IMR-90 (cell line): ENCODE measurements at regions not wholly inside any gene's neighbourhood (a gene's known extent, or its start where the extent isn't known, plus 50 kb on each side); places are given as distances from the start of the nearest gene placed in this dataset.

ENCODE experiments used
- ATAC-seq: fragments of 200-7000 bp; cut with Tn5 transposase; 2 replicates; pipeline ENCODE4 v1.9.1; 2020; ENCODE audit warnings: low read depth, mild to moderate bottlenecking, moderate library complexity
- BruUV-seq: library from RNA; stranded (reverse); fragments of 400-500 nt; replicated peaks from 2 replicates; lab custom pipeline; 2021; lab: Mats Ljungman, UMichigan
- CTCF ChIA-PET: fragments of 300-600 bp; formaldehyde crosslinking; extraction: SDS; loops from one replicate; lab custom pipeline; 2021; ENCODE audit warnings: antibody characterized with exemption; lab: Yijun Ruan, JAX
- POLR2A ChIA-PET: fragments of 300-600 bp; sonication (Branson Sonifier 250); formaldehyde crosslinking; loops from one replicate; lab custom pipeline; 2022; ENCODE audit warnings: antibody characterized with exemption; ENCODE audit not compliant: unreplicated experiment; lab: Charles Lee
- DNase-seq: peaks from one replicate; pipeline ENCODE4 v3.0.0; 2013
- H2AFZ ChIP-seq: replicated peaks from 2 replicates; pipeline ENCODE3; 2013; ENCODE audit warnings: low read length, mild to moderate bottlenecking; ENCODE audit not compliant: poor library complexity
- H2AK5ac ChIP-seq: 2 replicates; pipeline ENCODE4 v1.6.1; 2013; ENCODE audit warnings: low read depth, low read length, inconsistent platforms
- H2AK9ac ChIP-seq: replicated peaks from 2 replicates; pipeline ENCODE3; 2013; ENCODE audit warnings: mild to moderate bottlenecking, low read depth, low read length, moderate library complexity; ENCODE audit not compliant: poor library complexity
- H2BK120ac ChIP-seq: 2 replicates; pipeline ENCODE4 v1.6.1; 2013; ENCODE audit warnings: low read depth, low read length, inconsistent platforms
- H2BK15ac ChIP-seq: 3 replicates; pipeline ENCODE4 v1.6.1; 2013; ENCODE audit warnings: low read depth, low read length, inconsistent platforms
- H2BK20ac ChIP-seq: 2 replicates; pipeline ENCODE4 v1.6.1; 2013; ENCODE audit warnings: low read depth, mild to moderate bottlenecking, inconsistent platforms, low read length, moderate library complexity
- H2BK5ac ChIP-seq: 2 replicates; pipeline ENCODE4 v1.6.1; 2013; ENCODE audit warnings: mild to moderate bottlenecking, low read depth, low read length, inconsistent platforms; ENCODE audit not compliant: poor library complexity, severe bottlenecking
- H3K14ac ChIP-seq: replicated peaks from 2 replicates; pipeline ENCODE4 v1.6.1; 2013; ENCODE audit warnings: low read depth, low read length, inconsistent platforms
- H3K18ac ChIP-seq: 2 replicates; pipeline ENCODE4 v1.6.1; 2013; ENCODE audit warnings: low read depth, low read length, control low read depth
- H3K23ac ChIP-seq: 2 replicates; pipeline ENCODE4 v1.6.1; 2013; ENCODE audit warnings: low read depth, low read length, inconsistent platforms
- H3K27ac ChIP-seq: 2 replicates; pipeline ENCODE4 v1.5.1; 2013; ENCODE audit warnings: mild to moderate bottlenecking, control low read depth, low read length; ENCODE audit not compliant: insufficient read depth
- H3K27me3 ChIP-seq: 2 replicates; pipeline ENCODE4 v1.6.1; 2013; ENCODE audit warnings: low read length; ENCODE audit not compliant: control insufficient read depth, insufficient read depth
- H3K36me3 ChIP-seq: 2 replicates; pipeline ENCODE4 v1.6.1; 2013; ENCODE audit warnings: low read length, mixed read lengths; ENCODE audit not compliant: control insufficient read depth, insufficient read depth
- H3K4ac ChIP-seq: 2 replicates; pipeline ENCODE4 v1.6.1; 2013; ENCODE audit warnings: low read depth, low read length, inconsistent platforms
- H3K4me1 ChIP-seq: 2 replicates; pipeline ENCODE4 v1.6.1; 2013; ENCODE audit warnings: low read length, mixed read lengths; ENCODE audit not compliant: control insufficient read depth, insufficient read depth
- H3K4me2 ChIP-seq: 2 replicates; pipeline ENCODE4 v1.6.1; 2013; ENCODE audit warnings: low read depth, mild to moderate bottlenecking, control low read depth, low read length, moderate library complexity
- H3K4me3 ChIP-seq: 2 replicates; pipeline ENCODE4 v1.5.1; 2013; ENCODE audit warnings: low read depth, mild to moderate bottlenecking, control low read depth, low read length, moderate library complexity; ENCODE audit not compliant: insufficient read depth
- H3K56ac ChIP-seq: 2 replicates; pipeline ENCODE4 v1.6.1; 2013; ENCODE audit warnings: low read length, inconsistent platforms; ENCODE audit not compliant: insufficient read depth; ENCODE audit errors: extremely low read depth
- H3K79me1 ChIP-seq, 2 experiments: 2 replicates each; pipeline ENCODE4 v1.6.1; 2013; ENCODE audit warnings: low read length in 2 of 2, inconsistent platforms in 1 of 2, low read depth in 1 of 2
- H3K9ac ChIP-seq: 2 replicates; pipeline ENCODE4 v1.6.1; 2013; ENCODE audit warnings: low read depth, low read length, control low read depth
- H3K9me1 ChIP-seq: 2 replicates; pipeline ENCODE4 v1.6.1; 2013; ENCODE audit warnings: low read length, inconsistent platforms; ENCODE audit not compliant: insufficient read depth
- H3K9me3 ChIP-seq: 2 replicates; pipeline ENCODE4 v1.6.1; 2013; ENCODE audit warnings: low read length; ENCODE audit not compliant: control insufficient read depth, insufficient read depth
- H4K20me1 ChIP-seq: 2 replicates; pipeline ENCODE4 v1.6.1; 2013; ENCODE audit warnings: low read length, inconsistent platforms; ENCODE audit not compliant: insufficient read depth
- H4K5ac ChIP-seq: 2 replicates; pipeline ENCODE4 v1.6.1; 2013; ENCODE audit warnings: mild to moderate bottlenecking, low read depth, low read length, control low read depth
- H4K8ac ChIP-seq, 2 experiments: 2 replicates each; pipeline ENCODE4 v1.6.1; 2013; ENCODE audit warnings: low read depth in 2 of 2, low read length in 2 of 2, control low read depth in 1 of 2, inconsistent platforms in 1 of 2
- H4K91ac ChIP-seq: 2 replicates; pipeline ENCODE4 v1.6.1; 2013; ENCODE audit warnings: low read depth, low read length, inconsistent platforms; ENCODE audit not compliant: insufficient read depth
- BHLHE40 ChIP-seq: fragments of 150-350 bp; IDR thresholded peaks from 2 replicates; pipeline ENCODE4 v1.6.1; 2016; ENCODE audit warnings: mild to moderate bottlenecking, low read depth, low read length
- CEBPB ChIP-seq: IDR thresholded peaks from 2 replicates; pipeline ENCODE4 v1.6.1; 2012; ENCODE audit warnings: low read depth, low read length, improper control_type of control experiment
- CHD1 ChIP-seq: IDR thresholded peaks from 2 replicates; pipeline ENCODE4 v1.6.1; 2012; ENCODE audit warnings: low read depth, low read length, improper control_type of control experiment
- CTCF ChIP-seq: conservative IDR thresholded peaks from 2 replicates; pipeline ENCODE4 v1.5.1; 2012; ENCODE audit warnings: mild to moderate bottlenecking, low read depth, low read length, improper control_type of control experiment
- ELK1 ChIP-seq: fragments of 150-350 bp; IDR thresholded peaks from 2 replicates; pipeline ENCODE4 v1.6.1; 2016; ENCODE audit warnings: low read depth, mild to moderate bottlenecking, low read length, moderate library complexity, borderline replicate concordance
- FOS ChIP-seq: fragments of 150-350 bp; IDR thresholded peaks from 2 replicates; pipeline ENCODE4 v1.6.1; 2016; ENCODE audit warnings: low read depth, low read length
- MAFK ChIP-seq: IDR thresholded peaks from 2 replicates; pipeline ENCODE4 v1.6.1; 2012; ENCODE audit warnings: low read depth, low read length, improper control_type of control experiment
- MAZ ChIP-seq: IDR thresholded peaks from 2 replicates; pipeline ENCODE4 v1.6.1; 2012; ENCODE audit warnings: low read depth, mild to moderate bottlenecking, low read length, improper control_type of control experiment, moderate library complexity, borderline replicate concordance
- MXI1 ChIP-seq: IDR thresholded peaks from 2 replicates; pipeline ENCODE4 v1.6.1; 2012; ENCODE audit warnings: low read depth, mild to moderate bottlenecking, low read length, moderate library complexity, borderline replicate concordance
- NFE2L2 ChIP-seq: fragments of 150-350 bp; IDR thresholded peaks from 2 replicates; pipeline ENCODE4 v1.6.1; 2016; ENCODE audit warnings: low read depth, mild to moderate bottlenecking, low read length
- POLR2A ChIP-seq: IDR thresholded peaks from 2 replicates; pipeline ENCODE4 v1.6.1; 2012; ENCODE audit warnings: mild to moderate bottlenecking, low read depth, low read length
- RAD21 ChIP-seq: IDR thresholded peaks from 2 replicates; pipeline ENCODE4 v1.6.1; 2012; ENCODE audit warnings: low read length, improper control_type of control experiment
- RCOR1 ChIP-seq: IDR thresholded peaks from 2 replicates; pipeline ENCODE4 v1.6.1; 2012; ENCODE audit warnings: mild to moderate bottlenecking, low read length, improper control_type of control experiment; ENCODE audit not compliant: insufficient replicate concordance
- RFX5 ChIP-seq: IDR thresholded peaks from 2 replicates; pipeline ENCODE4 v1.8.0; 2012; ENCODE audit warnings: low read depth, mild to moderate bottlenecking, low read length, moderate library complexity
- SMC3 ChIP-seq: fragments of 150-350 bp; IDR thresholded peaks from 2 replicates; pipeline ENCODE4 v1.6.1; 2016; ENCODE audit warnings: low read depth, mild to moderate bottlenecking, antibody characterized with exemption, low read length, moderate library complexity
- USF2 ChIP-seq: fragments of 150-350 bp; IDR thresholded peaks from 2 replicates; pipeline ENCODE4 v1.6.1; 2017; ENCODE audit warnings: mild to moderate bottlenecking, antibody characterized with exemption, low read length, low read depth
- WGBS, 2 experiments: methylation state at CpG; one replicate each; pipeline versions ENCODE4 v1.1.5 to v1.1.7; 2013; ENCODE audit warnings: missing lambda C conversion rate in 2 of 2; ENCODE audit not compliant: insufficient read length in 1 of 2; ENCODE audit errors: extremely low coverage in 2 of 2; 5-methylcytosine and 5-hydroxymethylcytosine counted together
- dilution Hi-C: fragments of 300-500 bp; cut with HindIII; formaldehyde crosslinking; loops from one replicate; pipeline ENCODE4 v1.14.3; 2018; ENCODE audit warnings: low sequenced_read_pairs; ENCODE audit not compliant: unreplicated experiment
- in situ Hi-C: fragments of 300-500 bp; cut with MboI; formaldehyde crosslinking; loops from 3 replicates; pipeline ENCODE4 v1.14.3; 2019; ENCODE audit warnings: low sequenced_read_pairs, inconsistent platforms, mixed read lengths
- intact Hi-C: fragments of 100-400 bp; cut with micrococcal nuclease; formaldehyde crosslinking; loops from 2 replicates; pipeline ENCODE4 v1.10.0; 2022

GRCh38 chr7:116328161-116328560, 117.8 kb downstream of the TES start:
- peak overlapping the region; percentile 26; the same call in 1 of the 2 replicates for H3K23ac ChIP-seq
- peak overlapping the region in 1 of 2 experiments; percentile 41; a peak in 2 of 4 replicates for H4K8ac ChIP-seq
- no peak overlapping the region for H3K14ac ChIP-seq
- in situ Hi-C loops (no loop called here), dilution Hi-C loops (no loop called here), intact Hi-C loops (loop anchor here (1.0 kb wide), 1 partner anchor 26 kb away; no protein-coding TSS in a partner anchor)
- H3K9me3 ChIP-seq, result peaks cover 4% of the 10 kb centered on the region
- peak overlapping the region; percentile 4; the same call in 1 of the 3 replicates for H2BK15ac ChIP-seq
- H2BK20ac ChIP-seq, result no peak overlapping the region
- peak overlapping the region; percentile 90 for H2BK5ac ChIP-seq
- no peak for TF ChIP-seq RFX5
- TF ChIP-seq ELK1, result no peak
- TF ChIP-seq FOS, result no peak
- TF ChIP-seq CHD1, result no peak
- TF ChIP-seq MXI1, result no peak
- no peak for TF ChIP-seq BHLHE40
- no peak for TF ChIP-seq MAFK
- no peak for TF ChIP-seq CEBPB
- TF ChIP-seq SMC3, result no peak
- no peak for TF ChIP-seq RAD21
- no peak for TF ChIP-seq MAZ
- no peak for TF ChIP-seq USF2
- TF ChIP-seq CTCF, result no peak
- no peak for TF ChIP-seq POLR2A
- no peak for TF ChIP-seq NFE2L2
- TF ChIP-seq RCOR1, result no peak
- H3K9ac ChIP-seq, result no peak overlapping the region
- peak overlapping the region; percentile 42; the same call in 1 of the 2 replicates for H3K56ac ChIP-seq
- H3K4ac ChIP-seq, result peak overlapping the region; percentile 14; the same call in 1 of the 2 replicates
- peak; percentile 8 for ATAC-seq
- H2BK120ac ChIP-seq, result peak overlapping the region; percentile 22; the same call in 1 of the 2 replicates
- no peak overlapping the region; the same call in 1 of the 2 replicates for H3K4me2 ChIP-seq
- no peaks in the 10 kb centered on the region for H3K27me3 ChIP-seq
- no peaks in the 10 kb centered on the region for H3K36me3 ChIP-seq
- H2AFZ ChIP-seq, result no peak overlapping the region
- no peak overlapping the region for H3K4me3 ChIP-seq
- no peak overlapping the region for H2AK5ac ChIP-seq
- CTCF ChIA-PET, result interaction anchor here (0.7 to 1.4 kb wide), 2 partner anchors 9 to 22 kb away, joined by 3 to 4 read pairs; no protein-coding TSS in a partner anchor
- DNase-seq, result no peak
- peaks cover 7% of the 10 kb centered on the region; the same call in 1 of the 2 replicates for H3K4me1 ChIP-seq
- H4K20me1 ChIP-seq, result no peaks in the 10 kb centered on the region
- H3K27ac ChIP-seq, result no peak overlapping the region
- peak overlapping the region; percentile 22; the same call in 1 of the 2 replicates for H3K18ac ChIP-seq
- no peak overlapping the region for H4K5ac ChIP-seq
- WGBS, 2 experiments, result no CpG with 5 or more reads among the region's 1 CpG
- POLR2A ChIA-PET, result interaction anchor here (0.6 kb wide), 1 partner anchor 55 kb away, joined by 3 read pairs; no protein-coding TSS in a partner anchor
- TSS peak; percentile 44 for BruUV-seq
- H2AK9ac ChIP-seq, result no peak overlapping the region
- 0 out of 2 replicates have a peak overlapping the region, but pooled peaks have one; percentile 30 for H4K91ac ChIP-seq
- H3K79me1 ChIP-seq, result peaks cover 8 to 14% of the 10 kb centered on the region in 2 experiments; a peak in 2 of 4 replicates
- H3K9me1 ChIP-seq, result no peaks in the 10 kb centered on the region
